Caco-2 (cell line): ENCODE measurements at regions not wholly inside any gene's neighbourhood (a gene's known extent, or its start where the extent isn't known, plus 50 kb on each side); places are given as distances from the start of the nearest gene placed in this dataset.

Experiments
- BruUV-seq: library from RNA; stranded (reverse); fragments of 400-500 nt; replicated peaks from 2 replicates; lab custom pipeline; 2021; lab: Mats Ljungman, UMichigan
- CTCF ChIA-PET: fragments of 300-600 bp; sonication (Branson Sonifier 250); formaldehyde crosslinking; loops from one replicate; lab custom pipeline; 2022; ENCODE audit warnings: antibody characterized with exemption; lab: Charles Lee
- POLR2A ChIA-PET: fragments of 300-600 bp; sonication (Branson Sonifier 250); formaldehyde crosslinking; loops from one replicate; lab custom pipeline; 2022; ENCODE audit warnings: antibody characterized with exemption; lab: Charles Lee
- DNase-seq, 2 experiments: peaks; one replicate each; pipeline versions ENCODE4 v3.0.0 to v3.0.0-alpha.2; 2020 to 2022
- H3K27me3 ChIP-seq: replicated peaks from 2 replicates; pipeline ENCODE4 v1.6.0; 2011; ENCODE audit warnings: low read length; ENCODE audit not compliant: control insufficient read depth, insufficient read depth
- H3K36me3 ChIP-seq: 2 replicates; pipeline ENCODE4 v1.5.1; 2011; ENCODE audit warnings: low read length; ENCODE audit not compliant: control insufficient read depth, insufficient read depth
- H3K4me1 ChIP-seq: fragments of 250-450 bp; sonication (Bioruptor Pico); 2 replicates; pipeline ENCODE4 v1.5.1; 2020; ENCODE audit warnings: mild to moderate bottlenecking
- H3K4me3 ChIP-seq: 2 replicates; pipeline ENCODE4 v1.5.1; 2011; ENCODE audit warnings: low read depth, mild to moderate bottlenecking, control low read depth, low read length
- H3K9me3 ChIP-seq: fragments of 250-450 bp; sonication (Bioruptor Pico); 2 replicates; pipeline ENCODE4 v1.5.1; 2020; ENCODE audit warnings: mild to moderate bottlenecking, moderate library complexity
- H3K27ac Mint-ChIP-seq: one replicate; pipeline ENCODE4 v1.8.0; 2022; ENCODE audit warnings: mixed read lengths; ENCODE audit not compliant: unreplicated experiment
- H3K27me3 Mint-ChIP-seq: one replicate; pipeline ENCODE4 v1.8.0; 2022; ENCODE audit warnings: mixed read lengths; ENCODE audit not compliant: insufficient read depth, unreplicated experiment
- H3K36me3 Mint-ChIP-seq: one replicate; pipeline ENCODE4 v1.8.0; 2022; ENCODE audit warnings: mild to moderate bottlenecking, mixed read lengths; ENCODE audit not compliant: insufficient read depth, unreplicated experiment
- H3K4me1 Mint-ChIP-seq: one replicate; pipeline ENCODE4 v1.8.0; 2022; ENCODE audit warnings: low read depth, mixed read lengths; ENCODE audit not compliant: unreplicated experiment
- H3K4me3 Mint-ChIP-seq: one replicate; pipeline ENCODE4 v1.8.0; 2022; ENCODE audit warnings: mild to moderate bottlenecking, moderate library complexity, mixed read lengths; ENCODE audit not compliant: unreplicated experiment
- H3K9me3 Mint-ChIP-seq: one replicate; pipeline ENCODE4 v1.8.0; 2022; ENCODE audit warnings: mixed read lengths; ENCODE audit not compliant: unreplicated experiment
- CTCF ChIP-seq, 2 experiments: fragments of 200-600 bp in 1 of 2; IDR thresholded peaks; 1 replicate in 1 of 2; 2 replicates in 1 of 2; pipeline versions ENCODE4 v1.5.1 to v1.8.0; 2011 to 2022; ENCODE audit warnings: antibody characterized with exemption in 1 of 2, control low read depth in 1 of 2, inconsistent platforms in 1 of 2, low read depth in 1 of 2, low read length in 1 of 2, mild to moderate bottlenecking in 1 of 2, moderate library complexity in 1 of 2; ENCODE audit not compliant: insufficient read depth in 1 of 2, severe bottlenecking in 1 of 2, unreplicated experiment in 1 of 2
- intact Hi-C: fragments of 100-400 bp; cut with micrococcal nuclease; formaldehyde crosslinking; loops from one replicate; pipeline ENCODE4 v1.10.0; 2022; ENCODE audit not compliant: unreplicated experiment

GRCh38 chr22:49371325-49372110 is 456.2 kb downstream of the BRD1 start:
- POLR2A ChIA-PET = no interaction called here
- peaks cover 4% of the 10 kb centered on the region; the same call in 1 of the 2 replicates for H3K4me1 ChIP-seq
- peaks cover 5% of the 10 kb centered on the region for H3K4me1 Mint-ChIP-seq
- H3K27me3 Mint-ChIP-seq = peaks cover 4% of the 10 kb centered on the region
- no peaks in the 10 kb centered on the region for H3K9me3 ChIP-seq
- CTCF ChIA-PET = no interaction called here
- no peaks in the 10 kb centered on the region for H3K36me3 Mint-ChIP-seq
- H3K4me3 Mint-ChIP-seq = no peak overlapping the region
- no peak overlapping the region for H3K27ac Mint-ChIP-seq
- intact Hi-C loops = no loop called here
- no peaks in the 10 kb centered on the region for H3K9me3 Mint-ChIP-seq
- no peak overlapping the region for H3K4me3 ChIP-seq
- TF ChIP-seq CTCF (IDR thresholded peaks at IDR 0.05; ENCODE audit: insufficient read depth in 1 of 2, low read depth in 1 of 2, low read length in 1 of 2, severe bottlenecking in 1 of 2, unreplicated experiment in 1 of 2) = no peak
- BruUV-seq = no TSS peak
- H3K27me3 ChIP-seq = no peaks in the 10 kb centered on the region
- no peak for DNase-seq
- H3K36me3 ChIP-seq = no peaks in the 10 kb centered on the region

- H3K27me3 Mint-ChIP-seq = peaks cover 9% of the 10 kb centered on the region
- BruUV-seq = no TSS peak
- intact Hi-C loops = no loop called here
- no peak for DNase-seq
- H3K27ac Mint-ChIP-seq = no peak overlapping the region
- H3K36me3 ChIP-seq = no peaks in the 10 kb centered on the region
- H3K9me3 Mint-ChIP-seq = no peaks in the 10 kb centered on the region
- no peaks in the 10 kb centered on the region for H3K9me3 ChIP-seq
- peaks cover 2% of the 10 kb centered on the region for H3K36me3 Mint-ChIP-seq
- no peak overlapping the region for H3K4me3 Mint-ChIP-seq
- TF ChIP-seq CTCF (IDR thresholded peaks at IDR 0.05; ENCODE audit: insufficient read depth in 1 of 2, low read depth in 1 of 2, low read length in 1 of 2, severe bottlenecking in 1 of 2, unreplicated experiment in 1 of 2) = no peak
- ChIA-PET POLR2A (no interaction called here), CTCF (no interaction called here)
- H3K4me3 ChIP-seq = no peak overlapping the region
- no peaks in the 10 kb centered on the region for H3K27me3 ChIP-seq
- H3K4me1 ChIP-seq = peaks cover 4% of the 10 kb centered on the region; the same call in 1 of the 2 replicates
- peaks cover 5% of the 10 kb centered on the region for H3K4me1 Mint-ChIP-seq
Observed at GRCh38 chr22:49370627-49371301, 456.9 kb downstream of the BRD1 start.

DNA sequence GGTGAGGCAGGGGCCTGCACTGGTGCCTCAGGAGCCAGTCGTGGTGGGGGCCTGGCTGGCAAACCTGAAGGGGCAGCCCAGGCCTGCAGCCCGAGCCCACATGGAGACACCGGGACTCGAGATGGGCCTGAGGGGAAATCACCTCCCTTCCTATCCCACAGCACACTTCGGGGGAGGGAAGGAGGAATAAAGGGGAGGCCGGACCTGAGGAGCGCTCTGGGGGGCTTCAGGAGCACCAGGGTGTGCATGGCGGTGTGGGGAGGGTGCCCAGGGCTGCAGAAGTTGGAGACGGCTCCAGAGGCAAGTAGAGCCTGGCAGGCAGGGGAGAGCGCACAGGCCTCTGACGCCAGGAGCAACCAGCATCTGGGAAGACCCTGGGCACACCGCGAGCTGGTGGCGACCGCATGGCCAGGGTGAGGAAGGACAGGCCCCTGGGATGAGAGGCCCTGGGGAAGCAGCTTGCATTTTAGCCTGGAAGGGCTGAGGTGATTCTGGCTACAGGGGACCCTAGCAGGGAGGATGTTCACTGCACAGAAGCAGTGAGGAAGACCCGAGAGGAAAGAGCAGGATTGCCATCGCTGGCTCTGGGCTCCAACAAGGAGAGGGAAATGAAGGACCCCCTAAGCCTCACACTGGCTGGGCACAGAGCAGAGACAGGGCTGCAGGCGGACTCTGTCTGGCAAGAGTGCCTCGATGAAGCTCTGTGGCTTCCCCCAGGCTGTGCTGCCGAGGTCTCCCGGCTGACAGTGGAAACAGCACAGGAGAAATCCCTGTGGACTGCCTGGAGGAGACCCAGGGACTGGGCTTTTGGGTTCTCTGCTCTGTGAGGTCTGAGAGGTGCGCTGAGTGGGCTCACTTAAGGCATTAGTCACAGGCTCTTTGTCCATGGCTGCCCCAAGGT is 457.7 kb downstream of the BRD1 start:
- CTCF ChIA-PET = interaction anchor here (0.6 kb wide), 1 partner anchor 184 kb away, joined by 3 read pairs; no protein-coding TSS in a partner anchor
- H3K4me3 Mint-ChIP-seq = no peak overlapping the region
- intact Hi-C loops = no loop called here
- peaks cover 4% of the 10 kb centered on the region; the same call in 1 of the 2 replicates for H3K4me1 ChIP-seq
- no peak overlapping the region for H3K4me3 ChIP-seq
- peaks cover 7% of the 10 kb centered on the region for H3K36me3 Mint-ChIP-seq
- H3K9me3 ChIP-seq = no peaks in the 10 kb centered on the region
- POLR2A ChIA-PET = no interaction called here
- H3K27me3 ChIP-seq = no peaks in the 10 kb centered on the region
- peaks cover 5% of the 10 kb centered on the region for H3K4me1 Mint-ChIP-seq
- no peaks in the 10 kb centered on the region for H3K36me3 ChIP-seq
- H3K27me3 Mint-ChIP-seq = peaks cover 11% of the 10 kb centered on the region
- H3K27ac Mint-ChIP-seq = peak overlapping the region; percentile 16
- no peak for TF ChIP-seq CTCF (IDR thresholded peaks at IDR 0.05; ENCODE audit: insufficient read depth in 1 of 2, low read depth in 1 of 2, low read length in 1 of 2, severe bottlenecking in 1 of 2, unreplicated experiment in 1 of 2)
- no peak for DNase-seq
- BruUV-seq = no TSS peak
- no peaks in the 10 kb centered on the region for H3K9me3 Mint-ChIP-seq
